Breast epithelium (tissue), 3 donors: ENCODE measurements at regions not wholly inside any gene's neighbourhood (a gene's known extent, or its start where the extent isn't known, plus 50 kb on each side); places are given as distances from the start of the nearest gene placed in this dataset.

ENCODE experiments used
- POLR2A ChIP-seq: fragments of 450-650 bp; IDR thresholded peaks from one replicate; pipeline ENCODE4 v1.6.1; 2016; ENCODE audit warnings: antibody characterized with exemption, mild to moderate bottlenecking, moderate library complexity
- TF ChIP-seq, protein P1 (sequence below), 3 donors: fragments of 450-650 bp; IDR thresholded peaks; one replicate each; pipeline ENCODE4 v1.5.1; 2016 to 2017; ENCODE audit warnings: antibody characterized with exemption in 3 of 3, mild to moderate bottlenecking in 3 of 3, moderate library complexity in 3 of 3

DNA sequence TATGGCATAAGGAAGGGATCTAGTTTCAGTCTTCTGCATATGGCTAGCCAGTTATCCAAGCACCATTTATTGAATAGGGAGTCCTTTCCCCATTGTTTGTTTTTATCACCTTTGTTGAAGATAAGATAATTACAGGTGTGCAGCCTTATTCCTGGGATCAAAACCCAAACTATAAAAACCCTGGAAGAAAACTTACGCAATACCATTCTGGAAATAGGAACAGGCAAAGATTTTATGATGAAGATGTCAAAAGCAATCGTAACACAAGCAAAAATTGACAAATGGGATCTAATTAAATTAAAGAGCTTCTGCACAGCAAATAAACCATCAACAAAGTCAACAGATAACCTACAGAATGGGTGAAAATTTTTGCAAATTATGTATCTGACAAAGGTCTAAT is 128.5 kb upstream of the DCN start:
- no peak for TF ChIP-seq POLR2A
- TF ChIP-seq, protein P1, sequence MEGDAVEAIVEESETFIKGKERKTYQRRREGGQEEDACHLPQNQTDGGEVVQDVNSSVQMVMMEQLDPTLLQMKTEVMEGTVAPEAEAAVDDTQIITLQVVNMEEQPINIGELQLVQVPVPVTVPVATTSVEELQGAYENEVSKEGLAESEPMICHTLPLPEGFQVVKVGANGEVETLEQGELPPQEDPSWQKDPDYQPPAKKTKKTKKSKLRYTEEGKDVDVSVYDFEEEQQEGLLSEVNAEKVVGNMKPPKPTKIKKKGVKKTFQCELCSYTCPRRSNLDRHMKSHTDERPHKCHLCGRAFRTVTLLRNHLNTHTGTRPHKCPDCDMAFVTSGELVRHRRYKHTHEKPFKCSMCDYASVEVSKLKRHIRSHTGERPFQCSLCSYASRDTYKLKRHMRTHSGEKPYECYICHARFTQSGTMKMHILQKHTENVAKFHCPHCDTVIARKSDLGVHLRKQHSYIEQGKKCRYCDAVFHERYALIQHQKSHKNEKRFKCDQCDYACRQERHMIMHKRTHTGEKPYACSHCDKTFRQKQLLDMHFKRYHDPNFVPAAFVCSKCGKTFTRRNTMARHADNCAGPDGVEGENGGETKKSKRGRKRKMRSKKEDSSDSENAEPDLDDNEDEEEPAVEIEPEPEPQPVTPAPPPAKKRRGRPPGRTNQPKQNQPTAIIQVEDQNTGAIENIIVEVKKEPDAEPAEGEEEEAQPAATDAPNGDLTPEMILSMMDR (IDR thresholded peaks at IDR 0.05) = no peak
